GM18868 (cell line): ENCODE measurements at regions not wholly inside any gene's neighbourhood (a gene's known extent, or its start where the extent isn't known, plus 50 kb on each side); places are given as distances from the start of the nearest gene placed in this dataset.

Experiments used
- ATAC-seq: cut with Tn5 transposase; IDR thresholded peaks from one replicate; pipeline ENCODE4 v1.9.1; 2021; ENCODE audit warnings: mild to moderate bottlenecking, moderate library complexity; ENCODE audit not compliant: unreplicated experiment

DNA sequence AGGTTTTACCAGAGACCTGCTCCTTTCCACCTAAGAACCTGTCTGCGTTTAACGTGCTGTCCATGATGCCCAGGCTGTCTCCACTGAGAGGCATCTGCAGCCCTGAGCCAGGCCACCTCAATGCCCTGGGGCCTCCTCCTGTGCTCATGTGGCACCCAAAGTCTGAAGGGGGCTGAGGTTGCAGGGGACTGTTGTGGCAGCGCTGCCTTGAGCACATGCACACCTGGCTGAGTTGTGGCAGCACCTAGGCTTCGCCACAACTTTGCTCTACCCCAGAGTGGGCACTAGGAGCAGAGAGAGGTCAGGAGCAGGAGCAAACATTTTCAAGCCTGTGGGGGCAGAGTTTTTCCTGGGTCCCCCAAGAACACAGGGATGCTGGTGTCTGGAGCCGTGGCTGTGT is 1527.1 kb downstream of the PLA2G4A start:
- ATAC-seq: no peak

DNA sequence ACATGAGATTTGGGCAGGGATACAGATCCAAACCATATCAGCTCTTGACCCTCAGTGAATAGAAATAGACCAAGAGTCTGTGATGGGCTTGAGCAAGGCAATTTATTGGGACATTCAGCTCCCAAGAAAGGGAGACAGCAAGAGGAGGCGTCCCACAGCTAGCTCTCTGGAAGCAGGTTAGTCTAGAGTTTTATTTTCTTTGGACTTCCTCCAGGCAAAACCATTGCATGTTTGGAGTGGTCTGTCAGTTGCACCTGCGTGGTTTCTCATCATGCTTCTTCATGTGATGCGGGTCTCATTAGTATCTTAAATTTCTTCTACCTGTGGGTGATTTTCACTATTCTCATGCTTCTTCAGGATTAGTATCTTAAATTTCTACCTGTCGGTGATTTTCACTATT is 1530.6 kb downstream of the PLA2G4A start:
- no peak for ATAC-seq

GRCh38 chr1:188363943-188364342 is 1535.2 kb downstream of the PLA2G4A start:
- no peak for ATAC-seq

GRCh38 chr1:188364927-188365449 is 1536.2 kb downstream of the PLA2G4A start:
- ATAC-seq: no peak

- ATAC-seq: no peak
Measured at GRCh38 chr1:188365874-188366273, 1537.1 kb downstream of the PLA2G4A start.

- ATAC-seq: no peak
Measured at GRCh38 chr1:188367661-188368060, 1538.9 kb downstream of the PLA2G4A start.

DNA sequence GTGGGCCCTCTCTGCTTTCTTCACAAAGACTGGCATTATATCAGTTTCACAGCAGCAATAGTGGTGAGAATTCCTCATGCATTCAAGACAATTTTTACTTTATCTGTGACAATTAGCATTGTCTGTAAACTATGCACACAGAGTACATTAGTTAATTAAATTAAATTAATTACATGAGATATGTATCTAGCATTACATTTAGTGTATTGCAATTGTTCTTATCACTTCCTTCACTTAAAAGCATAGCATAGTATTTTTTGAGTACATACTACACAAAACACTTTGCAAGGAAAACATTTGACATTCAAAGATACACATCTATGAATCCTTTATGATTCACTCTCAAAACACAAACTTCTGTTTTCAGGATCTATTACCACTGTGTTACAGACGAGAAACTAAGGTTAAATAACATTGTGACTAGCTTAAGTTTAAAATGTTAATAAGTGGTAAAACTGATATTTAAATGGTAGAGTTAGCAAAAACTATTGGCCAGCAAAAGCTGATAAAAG is 1542.6 kb downstream of the PLA2G4A start:
- no peak for ATAC-seq

GRCh38 chr1:188372821-188373220 is 1544.1 kb downstream of the PLA2G4A start:
- no peak for ATAC-seq

DNA sequence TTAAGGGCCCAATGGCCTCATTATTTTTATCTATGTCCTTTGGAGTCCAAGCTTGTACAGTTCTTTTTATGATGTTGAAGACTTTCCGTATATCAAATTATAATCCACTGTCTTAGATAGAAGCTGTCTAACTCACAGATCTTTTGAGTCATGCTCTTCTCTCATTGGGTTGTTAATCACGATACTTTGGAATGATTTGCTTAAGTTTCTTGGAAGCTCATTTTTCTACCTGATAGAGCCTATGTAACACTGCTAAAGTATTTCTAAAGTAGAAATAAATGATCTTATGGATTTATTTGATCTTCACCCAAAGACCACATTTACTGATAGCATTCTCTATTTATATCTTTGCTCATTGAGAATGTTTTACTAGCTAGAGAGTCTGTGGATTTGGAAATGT is 1554.1 kb downstream of the PLA2G4A start:
- no peak for ATAC-seq

DNA sequence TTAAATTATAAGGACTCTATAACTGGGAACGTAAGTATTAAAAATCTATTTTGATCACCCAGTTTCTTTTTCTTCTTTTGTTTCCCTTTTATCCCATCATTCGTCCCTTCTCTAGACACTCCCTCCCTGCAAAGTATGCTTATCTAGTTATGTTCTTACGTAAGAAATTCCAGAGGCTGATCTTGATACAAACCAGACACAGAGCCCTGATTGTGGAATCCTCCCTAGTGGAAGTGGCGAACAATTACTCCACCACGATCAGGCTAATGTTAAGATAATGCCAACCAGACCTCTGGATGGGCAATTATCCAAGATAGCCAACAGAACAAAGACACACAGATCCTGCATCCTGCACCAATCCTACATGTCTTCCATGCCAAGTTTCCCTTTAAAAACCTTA is 1557.4 kb downstream of the PLA2G4A start:
- no peak for ATAC-seq

- ATAC-seq: no peak
Measured at GRCh38 chr1:188386666-188387065, 1557.9 kb downstream of the PLA2G4A start.

DNA sequence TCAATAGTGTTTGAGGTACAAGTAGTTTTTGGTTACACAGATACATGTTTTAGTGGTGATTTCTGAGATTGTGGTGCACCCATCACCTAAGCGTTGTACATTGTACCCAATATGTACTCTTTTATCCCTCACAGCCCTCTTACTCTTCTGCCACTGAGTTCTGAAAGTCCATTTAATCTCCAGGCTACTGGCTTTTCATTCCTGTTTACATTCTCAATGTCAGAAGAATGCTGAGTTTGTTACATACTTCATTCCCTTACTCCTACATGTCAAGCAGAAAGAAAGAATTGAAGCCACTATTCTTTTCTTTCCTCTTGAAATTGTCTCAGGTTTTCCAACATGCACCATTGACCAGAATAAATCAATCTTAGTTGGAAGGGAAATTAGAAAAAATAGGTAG is 1565.9 kb downstream of the PLA2G4A start:
- ATAC-seq: no peak

GRCh38 chr1:188397521-188397920 is 1568.8 kb downstream of the PLA2G4A start:
- no peak for ATAC-seq

GRCh38 chr1:188402986-188403385 is 1574.2 kb downstream of the PLA2G4A start:
- ATAC-seq: no peak

DNA sequence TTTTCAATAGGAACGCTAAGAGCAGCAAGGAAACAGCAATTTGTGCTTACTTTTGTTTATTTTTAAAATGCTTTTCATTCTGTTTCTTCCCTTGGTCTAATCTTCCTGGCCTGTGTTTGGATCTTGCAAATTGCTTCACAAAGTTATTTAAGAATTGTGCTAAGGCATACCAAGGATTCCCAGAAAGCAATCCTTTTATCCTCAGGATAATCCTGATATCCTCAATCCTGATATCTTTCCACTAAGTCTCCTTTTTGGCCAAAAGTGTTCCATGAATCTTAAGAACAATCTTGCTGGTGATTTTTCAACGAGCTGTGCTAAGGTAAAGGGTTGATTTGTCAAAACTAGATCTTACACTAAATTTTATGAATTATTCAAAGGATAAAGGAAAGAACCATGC is 1577.9 kb downstream of the PLA2G4A start:
- no peak for ATAC-seq

DNA sequence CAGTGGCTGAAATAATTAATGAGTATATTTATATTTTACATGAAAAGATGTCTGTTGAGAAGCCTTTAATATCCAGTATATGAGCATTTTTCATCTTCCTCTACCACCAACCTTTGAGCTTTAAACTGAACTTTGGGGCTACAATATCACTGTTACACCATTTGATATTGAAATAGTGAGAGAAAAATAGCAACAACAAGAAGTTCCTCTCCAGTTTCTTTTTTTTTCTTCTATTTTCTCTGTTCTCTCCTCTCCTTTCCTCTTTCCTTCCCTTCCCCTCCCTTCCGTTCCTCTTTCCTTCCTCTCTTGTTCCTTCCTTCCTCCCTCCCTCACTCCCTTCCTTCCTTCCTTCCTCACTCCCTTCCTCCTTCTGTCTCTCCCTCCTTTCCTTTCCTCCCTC is 1591.4 kb downstream of the PLA2G4A start:
- ATAC-seq: no peak

DNA sequence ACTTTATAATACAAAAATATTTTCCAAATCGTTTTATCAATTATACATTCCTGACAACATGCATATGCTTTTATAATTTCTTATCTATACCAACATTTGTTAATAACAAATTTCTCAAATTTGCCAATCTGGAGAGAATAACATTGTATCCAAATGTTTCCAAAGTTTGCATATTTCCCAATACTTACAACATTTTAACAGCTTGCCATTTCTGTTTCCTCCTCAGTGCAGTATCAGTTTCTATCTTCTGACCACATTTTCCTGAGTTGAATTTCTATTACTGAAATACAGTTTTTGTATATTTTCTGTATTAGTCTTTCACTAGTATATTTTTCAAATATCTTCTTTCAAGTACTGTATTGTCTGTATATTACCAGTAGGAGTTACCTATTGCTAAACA is 1594.3 kb downstream of the PLA2G4A start:
- ATAC-seq: no peak

- no peak for ATAC-seq
Measured at GRCh38 chr1:188424176-188424575, 1595.4 kb downstream of the PLA2G4A start.

- no peak for ATAC-seq
Measured at GRCh38 chr1:188425687-188426086, 1596.9 kb downstream of the PLA2G4A start.

- ATAC-seq: no peak
Measured at GRCh38 chr1:188426561-188426960, 1597.8 kb downstream of the PLA2G4A start.

DNA sequence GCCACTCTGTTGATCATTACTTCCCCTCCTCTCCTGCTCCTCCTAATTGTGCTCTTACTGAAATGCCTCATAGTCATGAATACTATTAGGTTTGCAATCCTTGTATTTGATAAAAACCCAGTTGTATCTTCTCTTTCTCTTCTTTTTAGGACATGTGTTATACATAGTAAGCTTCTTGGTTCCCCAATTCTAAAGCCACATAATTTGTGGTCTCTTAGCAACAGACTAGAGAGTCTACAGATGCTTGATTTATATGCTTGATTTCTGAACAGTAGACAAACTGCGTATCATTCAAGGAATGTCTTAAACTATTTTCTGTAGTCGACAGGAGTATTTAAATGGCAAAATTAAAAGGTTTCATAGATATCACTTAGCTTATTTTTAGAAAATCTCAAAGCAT is 1598.9 kb downstream of the PLA2G4A start:
- no peak for ATAC-seq

DNA sequence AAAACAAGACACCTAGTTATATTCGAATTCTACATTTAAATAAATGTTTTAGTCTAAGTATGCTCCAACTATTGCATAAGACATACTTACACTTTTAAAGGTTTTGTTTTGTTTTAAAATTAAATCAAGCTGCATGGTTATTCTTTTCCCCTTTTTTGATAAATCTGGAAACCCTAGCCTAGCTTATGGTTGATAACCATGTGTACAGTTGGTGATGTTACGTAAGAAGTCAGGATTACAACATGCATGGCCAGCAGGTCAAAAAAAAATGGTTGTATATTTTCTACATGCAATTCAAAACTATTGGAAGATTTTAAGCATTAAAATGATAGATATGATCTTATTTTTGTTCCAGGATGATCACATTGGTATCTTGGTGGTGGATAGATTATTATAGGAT is 1600.6 kb downstream of the PLA2G4A start:
- no peak for ATAC-seq

- ATAC-seq: no peak
Measured at GRCh38 chr1:188432427-188432826, 1603.7 kb downstream of the PLA2G4A start.
